PC-9 (cell line): ENCODE measurements at regions not wholly inside any gene's neighbourhood (a gene's known extent, or its start where the extent isn't known, plus 50 kb on each side); places are given as distances from the start of the nearest gene placed in this dataset.

ENCODE experiments used
- BruUV-seq: library from RNA; stranded (reverse); fragments of 400-500 nt; replicated peaks from 2 replicates; lab custom pipeline; 2021; lab: Mats Ljungman, UMichigan
- CTCF ChIA-PET: fragments of 300-600 bp; sonication (Branson Sonifier 250); formaldehyde crosslinking; loops from one replicate; lab custom pipeline; 2022; ENCODE audit warnings: antibody characterized with exemption; lab: Charles Lee
- POLR2A ChIA-PET: fragments of 300-600 bp; sonication (Branson Sonifier 250); formaldehyde crosslinking; loops from one replicate; lab custom pipeline; 2022; ENCODE audit warnings: antibody characterized with exemption; ENCODE audit not compliant: unreplicated experiment; lab: Charles Lee
- DNase-seq, 2 experiments: peaks; one replicate each; pipeline versions ENCODE4 v3.0.0 to v3.0.0-alpha.2; 2015 to 2022; ENCODE audit warnings: mixed read lengths in 1 of 2
- H2AFZ ChIP-seq: fragments of 200-600 bp; sonication (generic); 2 replicates; pipeline ENCODE4 v1.8.1; 2017; ENCODE audit warnings: antibody characterized with exemption
- H3F3A ChIP-seq: fragments of 200-600 bp; sonication (generic); 2 replicates; pipeline ENCODE4 v1.8.1; 2017; ENCODE audit warnings: antibody characterized with exemption, mild to moderate bottlenecking, low read depth; ENCODE audit not compliant: insufficient read depth
- H3K27ac ChIP-seq: fragments of 200-600 bp; sonication (generic); 2 replicates; pipeline ENCODE4 v1.6.1; 2016; ENCODE audit warnings: mixed run types
- H3K27me3 ChIP-seq: fragments of 200-600 bp; sonication (generic); 2 replicates; pipeline ENCODE4 v1.6.1; 2016; ENCODE audit warnings: low read depth, mixed run types; ENCODE audit not compliant: insufficient read depth
- H3K36me3 ChIP-seq: fragments of 200-600 bp; sonication (generic); 2 replicates; pipeline ENCODE4 v1.6.1; 2016; ENCODE audit warnings: low read depth, mixed run types
- H3K4me1 ChIP-seq: fragments of 200-600 bp; sonication (generic); replicated peaks from 2 replicates; pipeline ENCODE4 v1.6.1; 2016; ENCODE audit warnings: mixed run types; ENCODE audit not compliant: insufficient read depth
- H3K4me2 ChIP-seq: fragments of 200-600 bp; sonication (generic); 2 replicates; pipeline ENCODE4 v1.6.1; 2017; ENCODE audit warnings: mixed run types
- H3K4me3 ChIP-seq: fragments of 200-600 bp; sonication (generic); 2 replicates; pipeline ENCODE4 v1.6.1; 2016; ENCODE audit warnings: mixed run types
- H3K79me2 ChIP-seq: fragments of 200-600 bp; sonication (generic); 2 replicates; pipeline ENCODE4 v1.6.1; 2017; ENCODE audit warnings: low read depth, mixed run types
- H3K9me2 ChIP-seq: fragments of 200-600 bp; sonication (generic); 2 replicates; pipeline ENCODE4 v1.8.1; 2017; ENCODE audit warnings: mild to moderate bottlenecking; ENCODE audit not compliant: insufficient read depth
- H3K9me3 ChIP-seq: fragments of 200-600 bp; sonication (generic); 2 replicates; pipeline ENCODE4 v1.8.1; 2016; ENCODE audit warnings: low read depth; ENCODE audit not compliant: insufficient read depth
- H4K20me1 ChIP-seq: fragments of 200-600 bp; sonication (generic); 2 replicates; pipeline ENCODE4 v1.8.1; 2017; ENCODE audit not compliant: insufficient read depth
- EZH2 ChIP-seq: fragments of 200-600 bp; sonication (generic); IDR thresholded peaks from 2 replicates; pipeline ENCODE4 v1.8.0; 2017; ENCODE audit warnings: antibody characterized with exemption, low read depth
- intact Hi-C: fragments of 100-400 bp; cut with micrococcal nuclease; formaldehyde crosslinking; loops from one replicate; pipeline ENCODE4 v1.10.0; 2022; ENCODE audit not compliant: unreplicated experiment
- TF ChIP-seq, protein P1 (sequence below): fragments of 200-600 bp; sonication (generic); conservative IDR thresholded peaks from 2 replicates; pipeline ENCODE4 v1.6.1; 2017; ENCODE audit warnings: mixed run types, antibody characterized with exemption, mild to moderate bottlenecking, moderate library complexity

DNA sequence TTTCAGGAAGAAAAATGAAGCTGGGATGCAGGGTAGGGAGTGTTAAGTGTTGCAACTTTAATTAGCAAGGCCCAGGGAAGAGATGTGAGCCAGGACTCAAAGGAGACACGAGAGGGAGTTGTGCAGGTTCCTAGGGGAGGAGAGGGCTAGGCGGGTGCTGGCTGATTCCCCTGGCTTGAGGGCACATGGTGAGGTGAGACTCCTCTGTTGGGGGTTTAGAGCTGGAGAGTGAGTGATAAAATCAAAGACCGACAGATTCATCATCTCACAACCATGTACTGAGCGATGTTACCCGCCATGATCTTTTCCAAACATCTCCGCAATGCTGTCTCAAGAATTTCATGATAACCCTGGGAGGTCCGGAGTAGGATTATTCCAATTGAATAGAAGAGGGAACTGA, 161.8 kb upstream of the CSF3R start:
- H3K4me3 ChIP-seq = no peak overlapping the region
- H3K36me3 ChIP-seq = no peaks in the 10 kb centered on the region
- BruUV-seq = no TSS peak
- DNase-seq = no peak
- no peak overlapping the region for H3K4me2 ChIP-seq
- H3K27me3 ChIP-seq = peaks cover 87% of the 10 kb centered on the region
- intact Hi-C loops = no loop called here
- TF ChIP-seq, protein P1, sequence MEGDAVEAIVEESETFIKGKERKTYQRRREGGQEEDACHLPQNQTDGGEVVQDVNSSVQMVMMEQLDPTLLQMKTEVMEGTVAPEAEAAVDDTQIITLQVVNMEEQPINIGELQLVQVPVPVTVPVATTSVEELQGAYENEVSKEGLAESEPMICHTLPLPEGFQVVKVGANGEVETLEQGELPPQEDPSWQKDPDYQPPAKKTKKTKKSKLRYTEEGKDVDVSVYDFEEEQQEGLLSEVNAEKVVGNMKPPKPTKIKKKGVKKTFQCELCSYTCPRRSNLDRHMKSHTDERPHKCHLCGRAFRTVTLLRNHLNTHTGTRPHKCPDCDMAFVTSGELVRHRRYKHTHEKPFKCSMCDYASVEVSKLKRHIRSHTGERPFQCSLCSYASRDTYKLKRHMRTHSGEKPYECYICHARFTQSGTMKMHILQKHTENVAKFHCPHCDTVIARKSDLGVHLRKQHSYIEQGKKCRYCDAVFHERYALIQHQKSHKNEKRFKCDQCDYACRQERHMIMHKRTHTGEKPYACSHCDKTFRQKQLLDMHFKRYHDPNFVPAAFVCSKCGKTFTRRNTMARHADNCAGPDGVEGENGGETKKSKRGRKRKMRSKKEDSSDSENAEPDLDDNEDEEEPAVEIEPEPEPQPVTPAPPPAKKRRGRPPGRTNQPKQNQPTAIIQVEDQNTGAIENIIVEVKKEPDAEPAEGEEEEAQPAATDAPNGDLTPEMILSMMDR = no peak
- no peak for TF ChIP-seq EZH2
- H3K9me3 ChIP-seq = no peaks in the 10 kb centered on the region
- H4K20me1 ChIP-seq = no peaks in the 10 kb centered on the region
- no peaks in the 10 kb centered on the region for H3K4me1 ChIP-seq
- no peaks in the 10 kb centered on the region for H3F3A ChIP-seq
- no peak overlapping the region for H3K27ac ChIP-seq
- H3K9me2 ChIP-seq = no peaks in the 10 kb centered on the region
- CTCF ChIA-PET = interaction anchor here (0.6 kb wide), 1 partner anchor 68 kb away, joined by 5 read pairs; no protein-coding TSS in a partner anchor
- POLR2A ChIA-PET = no interaction called here
- H2AFZ ChIP-seq = no peak overlapping the region
- no peaks in the 10 kb centered on the region for H3K79me2 ChIP-seq

DNA sequence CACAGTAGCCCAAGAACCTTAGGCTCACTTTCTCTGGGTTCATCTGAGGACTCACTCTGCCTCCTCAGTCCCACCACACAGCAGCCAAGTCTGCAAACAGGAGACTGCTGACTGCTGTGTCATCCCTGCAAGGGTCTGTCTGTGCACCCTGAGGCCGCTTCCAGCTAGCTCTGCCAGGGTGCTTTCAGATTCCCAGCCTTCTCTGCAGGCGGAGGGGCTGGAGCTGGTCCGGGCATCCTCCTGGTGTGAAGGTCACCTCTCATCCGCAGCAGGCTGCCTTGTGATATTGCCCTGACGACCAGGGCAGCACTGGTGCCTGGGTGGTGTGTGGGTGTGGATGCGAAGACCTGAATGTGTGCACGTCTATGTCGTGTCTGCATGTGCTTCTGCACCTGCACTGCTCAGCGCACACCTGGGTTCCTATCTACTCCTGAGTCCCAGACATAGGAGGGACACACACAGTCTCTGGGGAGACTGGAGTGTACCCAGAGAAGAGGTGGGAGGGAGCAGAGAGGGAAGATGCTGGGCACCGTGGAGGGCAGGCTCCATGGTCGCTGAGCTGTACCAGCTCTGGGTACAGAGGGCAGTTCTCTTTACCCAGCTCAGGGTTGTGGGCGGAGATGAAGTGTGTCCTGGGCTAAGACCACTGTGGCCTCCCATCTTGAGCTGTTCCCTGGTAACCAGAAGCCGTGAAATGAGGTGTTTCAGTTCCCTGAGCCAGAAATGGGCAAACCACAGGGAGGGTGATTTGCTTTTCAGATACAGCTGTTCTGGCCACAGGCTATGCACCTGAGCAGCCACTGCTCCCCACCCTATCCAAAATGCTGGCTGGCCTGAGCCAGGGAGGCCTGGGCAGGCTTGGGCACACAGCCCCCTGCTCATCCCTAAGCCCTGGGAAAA, 160.9 kb upstream of the CSF3R start:
- H3K4me1 ChIP-seq = no peaks in the 10 kb centered on the region
- CTCF ChIA-PET = interaction anchor here (0.6 kb wide), 1 partner anchor 67 kb away, joined by 5 read pairs; no protein-coding TSS in a partner anchor
- no peaks in the 10 kb centered on the region for H3K36me3 ChIP-seq
- no peaks in the 10 kb centered on the region for H3K9me2 ChIP-seq
- no peak overlapping the region for H3K27ac ChIP-seq
- peaks cover 87% of the 10 kb centered on the region for H3K27me3 ChIP-seq
- H4K20me1 ChIP-seq = no peaks in the 10 kb centered on the region
- no peaks in the 10 kb centered on the region for H3K9me3 ChIP-seq
- H2AFZ ChIP-seq = no peak overlapping the region
- H3K79me2 ChIP-seq = no peaks in the 10 kb centered on the region
- POLR2A ChIA-PET = no interaction called here
- no peak for DNase-seq
- intact Hi-C loops = no loop called here
- TF ChIP-seq EZH2 = no peak
- TF ChIP-seq, protein P1 = no peak
- BruUV-seq = no TSS peak
- H3K4me3 ChIP-seq = no peak overlapping the region
- no peak overlapping the region for H3K4me2 ChIP-seq
- no peaks in the 10 kb centered on the region for H3F3A ChIP-seq

DNA sequence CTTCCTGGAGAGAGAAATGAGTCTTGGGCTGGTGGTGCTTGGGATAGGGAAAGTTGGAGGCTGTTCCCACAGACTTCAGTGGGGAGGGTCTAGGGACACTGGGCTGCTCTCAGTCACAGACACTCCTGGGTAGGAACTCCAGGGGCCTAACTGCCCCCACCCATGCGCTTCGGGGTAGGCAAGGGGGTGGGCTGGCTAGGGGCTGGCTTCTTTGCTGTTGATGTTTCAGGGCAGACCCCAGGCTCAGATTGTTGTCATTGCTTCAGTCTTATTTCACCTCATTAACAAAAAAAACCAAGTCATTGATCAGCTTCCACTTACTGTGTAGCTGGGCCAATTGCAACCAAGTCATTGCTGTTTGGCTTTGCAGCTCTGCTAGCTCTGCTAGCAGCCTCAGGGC, 160.1 kb upstream of the CSF3R start:
- ChIA-PET CTCF (no interaction called here), POLR2A (no interaction called here)
- BruUV-seq = no TSS peak
- Histone ChIP-seq H3K9me3 (no peaks in the 10 kb centered on the region), H3K4me2 (no peak overlapping the region), H2AFZ (no peak overlapping the region), H3K9me2 (no peaks in the 10 kb centered on the region), H3K4me1 (no peaks in the 10 kb centered on the region), H3K27me3 (peaks cover 85% of the 10 kb centered on the region), H3K4me3 (no peak overlapping the region), H3K79me2 (no peaks in the 10 kb centered on the region), H3F3A (no peaks in the 10 kb centered on the region), H3K27ac (no peak overlapping the region), H4K20me1 (no peaks in the 10 kb centered on the region), H3K36me3 (no peaks in the 10 kb centered on the region)
- TF ChIP-seq, protein P1 = no peak
- TF ChIP-seq EZH2 = no peak
- DNase-seq = no peak
- intact Hi-C loops = no loop called here
